ENCODE measurements at regions not wholly inside any gene's neighbourhood (a gene's known extent, or its start where the extent isn't known, plus 50 kb on each side); places are given as distances from the start of the nearest gene placed in this dataset.

- DNase-seq (ENCODE audit: low spot score) = no peak
Measured at GRCh38 chr1:57637155-57637554, 213.3 kb upstream of the DAB1 start.

- no peak for DNase-seq (ENCODE audit: low spot score)
Measured at GRCh38 chr1:57633881-57634280, 210.0 kb upstream of the DAB1 start.

GRCh38 chr1:57633056-57633455, 209.2 kb upstream of the DAB1 start:
- DNase-seq (ENCODE audit: low spot score) = no peak

GRCh38 chr1:57632401-57632800, 208.5 kb upstream of the DAB1 start:
- no peak for DNase-seq (ENCODE audit: low spot score)

GRCh38 chr1:57627612-57628011, 203.8 kb upstream of the DAB1 start:
- no peak for DNase-seq (ENCODE audit: low spot score)

- DNase-seq (ENCODE audit: low spot score) = no peak
Measured at GRCh38 chr1:57623791-57624538, 200.1 kb upstream of the DAB1 start.

GRCh38 chr1:57623039-57623790, 199.4 kb upstream of the DAB1 start:
- DNase-seq (ENCODE audit: low spot score) = peak; percentile 23

GRCh38 chr1:57621776-57622175, 197.9 kb upstream of the DAB1 start:
- DNase-seq (ENCODE audit: low spot score) = no peak

- no peak for DNase-seq (ENCODE audit: low spot score)
Measured at GRCh38 chr1:57620605-57621004, 196.7 kb upstream of the DAB1 start.

- no peak for DNase-seq (ENCODE audit: low spot score)
Measured at GRCh38 chr1:57616921-57617320, 193.1 kb upstream of the DAB1 start.

- no peak for DNase-seq (ENCODE audit: low spot score)
Measured at GRCh38 chr1:57615956-57616355, 192.1 kb upstream of the DAB1 start.

GRCh38 chr1:57612833-57613232, 189.0 kb upstream of the DAB1 start:
- DNase-seq (ENCODE audit: low spot score) = no peak

- DNase-seq (ENCODE audit: low spot score) = no peak
Measured at GRCh38 chr1:57605933-57606332, 182.1 kb upstream of the DAB1 start.

GRCh38 chr1:57603696-57604095, 179.8 kb upstream of the DAB1 start:
- DNase-seq (ENCODE audit: low spot score) = no peak

- no peak for DNase-seq (ENCODE audit: low spot score)
Measured at GRCh38 chr1:57600424-57600823, 176.6 kb upstream of the DAB1 start.

GRCh38 chr1:57599236-57599994, 175.6 kb upstream of the DAB1 start:
- no peak for DNase-seq (ENCODE audit: low spot score)

- no peak for DNase-seq (ENCODE audit: low spot score)
Measured at GRCh38 chr1:57597036-57597435, 173.2 kb upstream of the DAB1 start.

- DNase-seq (ENCODE audit: low spot score) = no peak
Measured at GRCh38 chr1:57594002-57594401, 170.1 kb upstream of the DAB1 start.

- no peak for DNase-seq (ENCODE audit: low spot score)
Measured at GRCh38 chr1:57591842-57592241, 168.0 kb upstream of the DAB1 start.

GRCh38 chr1:57590978-57591377, 167.1 kb upstream of the DAB1 start:
- DNase-seq (ENCODE audit: low spot score) = no peak

- no peak for DNase-seq (ENCODE audit: low spot score)
Measured at GRCh38 chr1:57586842-57587241, 163.0 kb upstream of the DAB1 start.

- no peak for DNase-seq (ENCODE audit: low spot score)
Measured at GRCh38 chr1:57578680-57579079, 154.8 kb upstream of the DAB1 start.

GRCh38 chr1:57578099-57578498, 154.2 kb upstream of the DAB1 start:
- no peak for DNase-seq (ENCODE audit: low spot score)
